ENCODE measurements at regions not wholly inside any gene's neighbourhood (a gene's known extent, or its start where the extent isn't known, plus 50 kb on each side); places are given as distances from the start of the nearest gene placed in this dataset.
"Not testable (repeated sequence)": the region's sequence is repeated elsewhere in the genome, so short reads cannot be mapped to it uniquely, and the experiment has no call there.

- Histone ChIP-seq H3K36me3 (replicated peaks in 1 of 2; ENCODE audit: control insufficient read depth in 1 of 2, insufficient read depth in 2 of 2, low read length in 2 of 2) (no peaks in the 10 kb centered on the region), H2AFZ (ENCODE audit: low read length) (no peak overlapping the region), H3K79me2 (ENCODE audit: insufficient read depth, low read length) (no peaks in the 10 kb centered on the region), H3K27me3 (ENCODE audit: control insufficient read depth in 1 of 2, insufficient read depth in 2 of 2, low read length in 2 of 2) (no peaks in the 10 kb centered on the region), H3K27ac (ENCODE audit: extremely low read length, insufficient read depth, low read length) (no peak overlapping the region), H3K9me3 (ENCODE audit: low read length) (no peaks in the 10 kb centered on the region), H3K9ac (ENCODE audit: insufficient read depth, low read depth, low read length) (no peak overlapping the region), H4K20me1 (ENCODE audit: insufficient read depth, low read length) (no peaks in the 10 kb centered on the region), H3K4me2 (ENCODE audit: low read depth, low read length) (no peak overlapping the region), H3K4me1 (ENCODE audit: insufficient read depth, low read length) (no peaks in the 10 kb centered on the region), H3K4me3 (replicated peaks in 1 of 3; ENCODE audit: insufficient read depth in 1 of 3, low read depth in 2 of 3, low read length in 3 of 3) (no peak overlapping the region)
- no TSS peak for BruUV-seq (replicated peaks)
- in situ Hi-C loops (cut with HindIII; ENCODE audit: extremely low pct_ligation_motif_present, low pct_unique_long_range_greater_than_20kb) (no loop called here), intact Hi-C loops (cut with micrococcal nuclease; ENCODE audit: unreplicated experiment) (no loop called here)
- ATAC-seq = no peak
- TF ChIP-seq FOXO4 (CRISPR knock-in tag; conservative IDR thresholded peaks at IDR 0.05) (no peak), PHF5A (CRISPR knock-in tag; IDR thresholded peaks at IDR 0.05; ENCODE audit: low read depth, unreplicated experiment) (no peak)
- FAIRE-seq = no peak
- POLR2A ChIA-PET = no interaction called here
- CTCF ChIA-PET (ENCODE audit: low intra/inter-chr PET ratio, low total read pairs) = no interaction called here
- 19% methylated on average over 3 of the region's 3 CpGs for WGBS (ENCODE audit: low lambda C conversion rate)
- no peak for DNase-seq (ENCODE audit: low spot score)
Measured at GRCh38 chr5:121462441-121462840, 389.2 kb upstream of the FTMT start.

GRCh38 chr5:121471222-121471621, 380.5 kb upstream of the FTMT start:
- POLR2A ChIA-PET; H3K9ac ChIP-seq (ENCODE audit: insufficient read depth, low read depth, low read length); ATAC-seq; H3K4me1 ChIP-seq (ENCODE audit: insufficient read depth, low read length); H3K36me3 ChIP-seq (replicated peaks in 1 of 2; ENCODE audit: control insufficient read depth in 1 of 2, insufficient read depth in 2 of 2, low read length in 2 of 2); H3K27ac ChIP-seq (ENCODE audit: extremely low read length, insufficient read depth, low read length); DNase-seq (ENCODE audit: low spot score); H3K4me3 ChIP-seq (replicated peaks in 1 of 3; ENCODE audit: insufficient read depth in 1 of 3, low read depth in 2 of 3, low read length in 3 of 3); H3K27me3 ChIP-seq (ENCODE audit: control insufficient read depth in 1 of 2, insufficient read depth in 2 of 2, low read length in 2 of 2); H3K79me2 ChIP-seq (ENCODE audit: insufficient read depth, low read length); H2AFZ ChIP-seq (ENCODE audit: low read length); in situ Hi-C loops (cut with HindIII; ENCODE audit: extremely low pct_ligation_motif_present, low pct_unique_long_range_greater_than_20kb); H3K9me3 ChIP-seq (ENCODE audit: low read length); intact Hi-C loops (cut with micrococcal nuclease; ENCODE audit: unreplicated experiment); CTCF ChIA-PET (ENCODE audit: low intra/inter-chr PET ratio, low total read pairs); H3K4me2 ChIP-seq (ENCODE audit: low read depth, low read length); H4K20me1 ChIP-seq (ENCODE audit: insufficient read depth, low read length); FAIRE-seq; BruUV-seq (replicated peaks): not testable (repeated sequence)
